ENCODE measurements at regions not wholly inside any gene's neighbourhood (a gene's known extent, or its start where the extent isn't known, plus 50 kb on each side); places are given as distances from the start of the nearest gene placed in this dataset.
A peak's percentile ranks its signal among the peaks of the same experiment; 100 is the strongest.

- CTCF ChIA-PET = interaction anchor here (0.6 to 0.7 kb wide), 2 partner anchors 126 to 1636 kb away, joined by 3 to 4 read pairs; no protein-coding TSS in a partner anchor
- no peak for DNase-seq (ENCODE audit: extremely low spot score)
- no peak for TF ChIP-seq FOXA1 (IDR thresholded peaks at IDR 0.05)
- TF ChIP-seq LEF1 (IDR thresholded peaks at IDR 0.05; ENCODE audit: borderline replicate concordance) = no peak
- TF ChIP-seq FOXM1 (IDR thresholded peaks at IDR 0.05; ENCODE audit: borderline replicate concordance) = no peak
- TF ChIP-seq ARNT (IDR thresholded peaks at IDR 0.05) = no peak
- TF ChIP-seq HDGF (IDR thresholded peaks at IDR 0.05; ENCODE audit: borderline replicate concordance) = no peak
- TF ChIP-seq TARDBP (IDR thresholded peaks at IDR 0.05) = no peak
- TF ChIP-seq PKNOX1 (IDR thresholded peaks at IDR 0.05) = no peak
- TF ChIP-seq BHLHE40 (IDR thresholded peaks at IDR 0.05; ENCODE audit: borderline replicate concordance) = no peak
- no peak for TF ChIP-seq CTBP1 (IDR thresholded peaks at IDR 0.05; ENCODE audit: borderline replicate concordance)
- no peak for TF ChIP-seq L3MBTL2 (conservative IDR thresholded peaks at IDR 0.05)
- no peak for TF ChIP-seq SP1 (IDR thresholded peaks at IDR 0.05)
- no peak for TF ChIP-seq SUZ12 (IDR thresholded peaks at IDR 0.05)
- POLR2A ChIA-PET = no interaction called here
Measured at GRCh38 chr4:55183926-55184599, 58.7 kb upstream of the KDR start.

- peak; percentile 16 for DNase-seq (ENCODE audit: extremely low spot score)
- TF ChIP-seq BHLHE40 (IDR thresholded peaks at IDR 0.05; ENCODE audit: borderline replicate concordance) = no peak
- no peak for TF ChIP-seq HDGF (IDR thresholded peaks at IDR 0.05; ENCODE audit: borderline replicate concordance)
- TF ChIP-seq L3MBTL2 (conservative IDR thresholded peaks at IDR 0.05) = no peak
- no peak for TF ChIP-seq SUZ12 (IDR thresholded peaks at IDR 0.05)
- TF ChIP-seq ELF4 (IDR thresholded peaks at IDR 0.05) = no peak
- TF ChIP-seq PKNOX1 (IDR thresholded peaks at IDR 0.05) = no peak
- no peak for TF ChIP-seq ARNT (IDR thresholded peaks at IDR 0.05)
- no peak for TF ChIP-seq NFRKB (IDR thresholded peaks at IDR 0.05)
- TF ChIP-seq FOXA1 (IDR thresholded peaks at IDR 0.05) = no peak
- TF ChIP-seq TARDBP (IDR thresholded peaks at IDR 0.05) = no peak
- TF ChIP-seq CTBP1 (IDR thresholded peaks at IDR 0.05; ENCODE audit: borderline replicate concordance) = no peak
- TF ChIP-seq FOXK2 (IDR thresholded peaks at IDR 0.05) = no peak
- TF ChIP-seq ZNF384 (IDR thresholded peaks at IDR 0.05) = no peak
- no peak for TF ChIP-seq FOXM1 (IDR thresholded peaks at IDR 0.05; ENCODE audit: borderline replicate concordance)
- ChIA-PET CTCF (interaction anchor here (0.6 to 0.7 kb wide), 2 partner anchors 125 to 1636 kb away, joined by 3 to 4 read pairs; no protein-coding TSS in a partner anchor), POLR2A (no interaction called here)
Measured at GRCh38 chr4:55184600-55185523, 59.5 kb upstream of the KDR start.

- ChIA-PET CTCF (interaction anchor here (0.6 kb wide), 1 partner anchor 11 kb away, joined by 3 read pairs; no protein-coding TSS in a partner anchor), POLR2A (no interaction called here)
- no peak for DNase-seq (ENCODE audit: extremely low spot score)
- TF ChIP-seq TARDBP (IDR thresholded peaks at IDR 0.05) (no peak), SP1 (IDR thresholded peaks at IDR 0.05) (no peak), PKNOX1 (IDR thresholded peaks at IDR 0.05) (no peak), SUZ12 (IDR thresholded peaks at IDR 0.05) (no peak), ZNF384 (IDR thresholded peaks at IDR 0.05) (no peak), ARNT (IDR thresholded peaks at IDR 0.05) (no peak), NFRKB (IDR thresholded peaks at IDR 0.05) (no peak), HDGF (IDR thresholded peaks at IDR 0.05; ENCODE audit: borderline replicate concordance) (no peak), L3MBTL2 (conservative IDR thresholded peaks at IDR 0.05) (no peak), CTBP1 (IDR thresholded peaks at IDR 0.05; ENCODE audit: borderline replicate concordance) (no peak), FOXA1 (IDR thresholded peaks at IDR 0.05) (no peak)
Measured at GRCh38 chr4:55186123-55186522, 60.7 kb upstream of the KDR start.

- no peak for DNase-seq (ENCODE audit: extremely low spot score)
- ChIA-PET POLR2A (no interaction called here), CTCF (no interaction called here)
- TF ChIP-seq ZNF384 (IDR thresholded peaks at IDR 0.05) (no peak), CTBP1 (IDR thresholded peaks at IDR 0.05; ENCODE audit: borderline replicate concordance) (no peak), LEF1 (IDR thresholded peaks at IDR 0.05; ENCODE audit: borderline replicate concordance) (no peak), NFRKB (IDR thresholded peaks at IDR 0.05) (no peak), TARDBP (IDR thresholded peaks at IDR 0.05) (no peak), SUZ12 (IDR thresholded peaks at IDR 0.05) (no peak), BHLHE40 (IDR thresholded peaks at IDR 0.05; ENCODE audit: borderline replicate concordance) (no peak), ARNT (IDR thresholded peaks at IDR 0.05) (no peak), ELF4 (IDR thresholded peaks at IDR 0.05) (no peak), FOXK2 (IDR thresholded peaks at IDR 0.05) (no peak), FOXM1 (IDR thresholded peaks at IDR 0.05; ENCODE audit: borderline replicate concordance) (no peak), PKNOX1 (IDR thresholded peaks at IDR 0.05) (no peak), L3MBTL2 (conservative IDR thresholded peaks at IDR 0.05) (no peak), HDGF (IDR thresholded peaks at IDR 0.05; ENCODE audit: borderline replicate concordance) (no peak), SP1 (IDR thresholded peaks at IDR 0.05) (no peak), FOXA1 (IDR thresholded peaks at IDR 0.05) (no peak)
Measured at GRCh38 chr4:55186700-55187099, 61.3 kb upstream of the KDR start.

GRCh38 chr4:55214172-55214571 is 88.8 kb upstream of the KDR start:
- CTCF ChIA-PET = no interaction called here
- POLR2A ChIA-PET = no interaction called here
- DNase-seq (ENCODE audit: extremely low spot score) = no peak
- TF ChIP-seq NFRKB (IDR thresholded peaks at IDR 0.05) (no peak), HDGF (IDR thresholded peaks at IDR 0.05; ENCODE audit: borderline replicate concordance) (no peak), L3MBTL2 (conservative IDR thresholded peaks at IDR 0.05) (no peak), LEF1 (IDR thresholded peaks at IDR 0.05; ENCODE audit: borderline replicate concordance) (no peak), SUZ12 (IDR thresholded peaks at IDR 0.05) (no peak), FOXA1 (IDR thresholded peaks at IDR 0.05) (no peak), BHLHE40 (IDR thresholded peaks at IDR 0.05; ENCODE audit: borderline replicate concordance) (no peak), SP1 (IDR thresholded peaks at IDR 0.05) (no peak), FOXK2 (IDR thresholded peaks at IDR 0.05) (no peak), ELF4 (IDR thresholded peaks at IDR 0.05) (no peak), FOXM1 (IDR thresholded peaks at IDR 0.05; ENCODE audit: borderline replicate concordance) (no peak), TARDBP (IDR thresholded peaks at IDR 0.05) (no peak), PKNOX1 (IDR thresholded peaks at IDR 0.05) (no peak), ZNF384 (IDR thresholded peaks at IDR 0.05) (no peak), CTBP1 (IDR thresholded peaks at IDR 0.05; ENCODE audit: borderline replicate concordance) (no peak), ARNT (IDR thresholded peaks at IDR 0.05) (no peak)

Data from HEK293T (cell line).